Neural progenitor cell (in vitro differentiated cells): ENCODE measurements at regions not wholly inside any gene's neighbourhood (a gene's known extent, or its start where the extent isn't known, plus 50 kb on each side); places are given as distances from the start of the nearest gene placed in this dataset.

ENCODE experiments used
- CTCF ChIP-seq: fragments of 200-600 bp; sonication (generic); IDR thresholded peaks from 2 replicates; pipeline ENCODE4 v1.5.1; 2017; ENCODE audit warnings: antibody characterized with exemption, mild to moderate bottlenecking
- EZH2 ChIP-seq: fragments of 200-600 bp; sonication (generic); IDR thresholded peaks from 2 replicates; pipeline ENCODE4 v1.6.1; 2017; ENCODE audit warnings: antibody characterized with exemption, mild to moderate bottlenecking, moderate library complexity

GRCh38 chrX:20399728-20400414 lies 133.2 kb upstream of the RPS6KA3 start:
- no peak for TF ChIP-seq CTCF
- TF ChIP-seq EZH2: no peak
